T-helper 9 cell (primary cell): ENCODE measurements at regions not wholly inside any gene's neighbourhood (a gene's known extent, or its start where the extent isn't known, plus 50 kb on each side); places are given as distances from the start of the nearest gene placed in this dataset.

ENCODE experiments used
- DNase-seq: peaks from one replicate; pipeline ENCODE4 v3.0.0-alpha.2; 2020

DNA sequence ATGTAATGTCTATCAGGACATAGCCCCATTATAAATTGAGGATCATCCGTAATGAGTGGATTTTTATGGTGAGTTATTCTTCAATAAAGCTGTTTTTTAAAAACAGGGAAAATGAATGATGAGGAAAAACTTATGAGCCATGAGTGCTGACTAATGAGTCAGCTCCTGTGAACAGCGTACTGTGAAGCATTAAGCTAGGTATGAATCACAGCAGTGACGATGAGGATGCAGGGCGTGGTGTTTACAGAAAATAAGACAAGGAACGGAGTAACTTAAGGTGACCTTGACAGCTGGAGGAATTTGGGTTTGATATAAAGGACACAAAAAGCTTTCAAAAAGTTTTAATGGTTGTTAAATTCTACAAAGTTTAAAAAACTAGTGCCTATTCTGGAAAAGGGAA, 96.3 kb downstream of the FOXF2 start:
- DNase-seq, result no peak

DNA sequence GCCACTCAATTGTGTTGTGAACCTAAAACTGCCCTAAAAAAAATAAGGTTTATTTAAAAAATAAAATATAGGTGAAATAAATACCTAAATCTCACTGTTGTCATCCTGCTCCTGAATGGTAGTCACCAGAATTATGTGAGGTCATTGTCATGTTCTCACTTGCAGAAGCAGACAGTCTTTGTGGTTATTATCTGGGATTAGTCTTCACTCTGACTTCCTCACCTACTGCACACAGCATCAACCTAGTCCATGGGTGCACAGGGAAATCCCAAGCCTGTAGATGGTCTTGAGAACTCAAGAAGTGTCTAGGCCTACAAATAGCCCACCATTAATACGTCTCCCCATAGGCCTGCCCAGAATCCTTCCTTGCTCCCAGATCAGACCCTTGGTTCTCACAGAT, 97.0 kb downstream of the FOXF2 start:
- DNase-seq, result no peak

DNA sequence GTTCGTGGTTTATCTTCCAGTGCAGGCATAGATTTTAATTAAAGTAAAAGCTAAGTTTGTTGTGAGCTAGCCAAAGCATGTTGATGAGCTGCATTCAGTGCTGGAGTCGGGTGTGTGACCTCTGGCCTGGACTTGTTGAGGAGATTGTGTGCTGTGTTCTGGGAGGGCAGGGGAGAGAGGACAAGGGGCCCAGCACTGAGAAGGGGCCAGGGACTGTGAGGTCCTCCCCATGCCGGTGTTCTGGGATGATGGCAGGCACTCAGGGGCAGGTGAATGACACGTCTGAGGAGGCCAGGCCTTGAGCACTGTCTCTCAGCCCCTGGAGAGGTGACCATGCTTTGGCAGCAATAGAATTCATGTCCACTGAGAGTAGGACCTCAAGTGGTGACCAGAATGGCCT, 97.9 kb downstream of the FOXF2 start:
- DNase-seq, result no peak

DNA sequence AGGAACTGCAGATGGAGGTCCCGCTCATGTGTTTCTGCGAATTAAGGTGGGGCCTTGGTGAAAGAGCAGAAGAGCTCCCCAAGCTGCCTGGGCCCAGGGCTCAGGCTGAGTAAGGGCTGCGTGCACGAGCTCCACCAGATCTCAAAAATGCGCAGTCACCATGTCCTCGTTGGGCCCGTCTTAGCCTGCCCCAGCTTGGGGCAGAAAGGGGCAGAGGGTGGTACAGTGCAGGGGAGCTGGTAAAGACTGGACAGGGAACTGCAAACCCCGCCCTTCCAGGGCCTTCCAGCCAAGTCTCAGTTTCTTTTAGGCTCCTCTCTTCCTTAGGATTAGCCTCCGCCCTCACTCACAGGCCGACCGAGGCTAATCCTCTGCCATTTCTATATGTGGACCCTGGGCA, 101.6 kb downstream of the FOXF2 start:
- no peak for DNase-seq

DNA sequence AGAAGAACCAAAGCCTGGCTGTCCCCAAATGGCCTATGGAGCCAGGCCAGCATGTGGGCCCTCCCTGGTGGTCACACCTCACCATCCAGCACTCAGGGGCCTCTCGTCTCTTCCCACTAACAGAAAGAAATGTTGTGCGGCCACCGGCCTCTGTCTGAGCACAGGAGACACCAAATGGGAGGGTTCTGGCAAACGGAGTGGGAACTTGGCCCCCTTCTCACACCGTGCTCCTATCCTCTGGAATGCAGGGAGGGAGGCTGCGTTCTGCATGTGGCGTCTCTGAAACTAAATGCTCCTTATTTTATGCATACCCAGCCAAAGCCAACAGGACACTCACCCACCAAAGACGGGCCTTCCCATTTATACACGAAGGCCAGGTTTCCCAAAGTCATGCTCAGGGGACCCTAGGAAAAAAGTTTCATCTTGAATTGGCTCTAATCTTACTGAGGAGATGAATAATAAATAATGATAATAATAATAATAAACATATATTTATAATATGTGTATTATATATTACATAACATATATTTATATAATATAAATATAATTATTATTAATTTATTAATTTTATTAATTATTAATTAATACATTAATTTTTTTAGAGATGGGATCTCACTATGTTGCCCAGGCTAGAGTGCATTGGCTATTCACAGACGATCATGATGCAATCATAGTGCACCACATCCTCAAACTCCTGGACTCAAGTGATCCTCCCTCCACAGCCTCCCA, 102.4 kb downstream of the FOXF2 start:
- no peak for DNase-seq

GRCh38 chr6:1494671-1495070, 105.3 kb downstream of the FOXF2 start:
- no peak for DNase-seq

DNA sequence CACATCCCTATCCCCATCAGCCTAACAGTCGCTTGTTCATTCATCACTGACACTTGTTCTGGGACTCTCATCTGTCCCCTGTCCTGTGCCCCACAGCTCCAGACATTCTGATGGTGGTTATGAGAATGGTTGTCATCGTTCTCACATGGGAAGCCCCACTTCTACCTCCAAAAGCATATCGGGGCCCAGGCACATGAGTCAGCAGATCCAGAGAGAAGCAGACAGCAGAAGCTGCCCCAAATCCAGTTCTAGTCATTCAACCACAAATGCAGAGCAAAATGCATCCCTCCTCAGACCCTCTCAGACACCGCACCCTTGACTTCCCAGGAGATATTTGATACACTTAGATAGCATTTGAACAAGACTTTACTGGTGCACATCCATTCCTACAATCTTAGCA, 106.0 kb downstream of the FOXF2 start:
- DNase-seq, result no peak

DNA sequence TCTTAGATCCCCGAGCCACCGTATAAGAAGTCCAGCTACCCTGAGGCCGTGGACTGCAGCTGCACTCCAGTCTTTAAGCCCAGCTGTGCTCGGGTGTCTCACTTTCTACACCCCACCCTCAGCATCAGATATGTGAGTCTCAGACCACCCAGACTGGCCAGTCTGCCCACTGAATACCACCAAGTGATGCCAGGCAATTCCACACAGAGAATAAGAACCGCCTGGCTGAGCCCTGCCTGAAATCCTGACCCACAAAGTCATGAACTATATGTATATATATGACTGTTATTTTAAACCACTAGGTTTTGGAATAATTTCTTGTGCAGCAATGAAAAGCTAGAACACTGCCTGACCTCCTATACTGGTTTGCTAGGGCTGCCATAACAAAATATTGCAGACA, 106.7 kb downstream of the FOXF2 start:
- no peak for DNase-seq

GRCh38 chr6:1496836-1497760, 107.7 kb downstream of the FOXF2 start:
- no peak for DNase-seq

GRCh38 chr6:1497761-1498105, 108.4 kb downstream of the FOXF2 start:
- no peak for DNase-seq

GRCh38 chr6:1498491-1499113, 109.2 kb downstream of the FOXF2 start:
- no peak for DNase-seq

DNA sequence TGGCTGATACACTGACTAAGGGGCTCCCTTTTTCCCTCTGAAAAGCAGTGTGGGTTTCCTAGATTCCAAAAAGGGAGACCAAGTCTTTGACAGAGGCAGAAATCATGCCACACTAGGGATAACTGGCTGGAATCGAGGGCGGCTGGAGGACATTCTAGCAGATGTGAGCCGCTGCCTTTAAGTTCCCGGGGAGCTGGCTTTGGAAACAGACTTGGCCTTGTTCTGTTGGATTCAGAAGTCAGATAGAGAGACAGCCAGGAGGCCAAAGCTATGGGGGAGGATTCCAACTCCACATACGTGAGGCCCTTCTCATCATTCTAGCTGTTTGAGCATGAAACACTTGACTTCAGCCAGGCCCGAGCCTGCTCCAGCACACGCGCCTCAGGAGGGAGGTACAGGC, 109.9 kb upstream of the FOXC1 start:
- DNase-seq, result no peak

DNA sequence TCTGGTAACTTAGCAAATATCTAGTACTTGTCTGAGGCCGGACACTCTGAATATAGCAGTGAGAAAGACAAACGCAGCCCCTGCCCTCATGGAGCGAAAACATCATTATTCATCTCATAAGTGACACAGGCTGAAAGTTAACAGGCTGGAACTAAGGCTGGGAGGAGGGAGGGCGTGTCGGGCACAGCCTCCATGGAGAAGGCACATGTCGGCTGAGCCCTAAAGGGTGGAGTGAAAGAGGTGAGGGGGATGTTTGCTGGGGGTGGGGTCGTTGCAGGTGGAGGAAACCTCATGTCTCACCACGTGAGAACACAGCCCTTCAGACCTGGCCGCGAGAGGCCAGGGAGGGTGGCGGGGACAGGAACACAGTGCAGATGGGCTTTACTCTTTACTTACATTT, 108.8 kb upstream of the FOXC1 start:
- DNase-seq, result no peak

DNA sequence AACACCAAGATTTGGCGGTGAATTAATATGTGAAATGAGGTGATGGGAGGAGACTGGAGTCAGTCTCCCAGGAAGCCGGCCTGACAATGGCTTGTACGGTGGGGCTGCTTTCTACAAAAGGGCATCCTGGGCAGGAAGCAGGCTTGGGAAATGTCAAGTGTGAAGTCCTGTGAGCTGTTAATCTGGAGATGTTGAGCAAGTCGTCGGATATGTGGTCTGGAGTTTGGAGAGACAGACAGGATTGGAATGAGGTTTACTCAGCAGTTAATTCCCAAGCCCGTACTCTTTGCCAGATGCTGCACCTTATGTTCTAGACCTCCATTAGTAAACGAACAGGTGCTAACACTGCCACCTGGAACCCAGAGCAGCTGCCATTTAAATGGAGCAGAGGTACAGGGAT, 107.7 kb upstream of the FOXC1 start:
- no peak for DNase-seq

- no peak for DNase-seq
Observed at GRCh38 chr6:1503811-1504210, 105.9 kb upstream of the FOXC1 start.

DNA sequence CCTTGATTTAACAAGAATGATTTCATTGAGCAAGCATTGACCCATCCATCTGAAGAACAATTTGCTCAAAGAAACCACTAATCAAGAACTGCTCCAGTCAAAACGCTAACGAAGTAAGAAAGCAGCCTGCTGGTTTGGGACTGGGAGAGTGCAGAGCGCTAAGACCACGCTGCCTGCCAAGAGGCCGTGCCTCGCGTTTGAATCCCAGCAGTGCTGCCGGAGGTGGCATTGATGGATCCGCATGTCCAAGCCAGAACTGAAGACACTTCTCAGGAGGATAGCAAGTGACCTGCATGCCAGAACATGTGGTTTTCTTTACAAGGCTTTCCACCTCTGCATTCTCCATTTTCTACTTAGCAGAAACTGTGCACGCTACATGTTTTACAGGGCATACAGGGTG, 105.2 kb upstream of the FOXC1 start:
- DNase-seq, result no peak

DNA sequence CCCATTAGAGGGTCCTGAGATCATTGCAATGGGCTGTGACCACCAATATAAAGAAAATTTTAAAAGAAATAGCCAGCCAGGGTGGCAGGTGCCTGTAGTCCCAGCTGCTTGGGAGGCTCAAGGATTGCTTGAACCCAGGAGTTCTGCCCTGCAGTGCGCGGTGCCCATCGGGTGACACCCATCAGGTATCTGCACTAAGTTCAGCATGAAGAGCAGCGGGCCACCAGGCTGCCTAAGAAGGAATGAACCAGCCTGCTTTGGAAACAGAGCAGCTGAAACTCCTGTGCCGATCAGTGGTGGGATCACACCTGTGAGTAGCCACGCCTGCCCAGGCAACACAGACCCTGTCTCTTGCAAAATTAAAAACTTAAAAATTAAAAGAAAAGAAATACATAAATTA, 102.5 kb upstream of the FOXC1 start:
- DNase-seq, result no peak

DNA sequence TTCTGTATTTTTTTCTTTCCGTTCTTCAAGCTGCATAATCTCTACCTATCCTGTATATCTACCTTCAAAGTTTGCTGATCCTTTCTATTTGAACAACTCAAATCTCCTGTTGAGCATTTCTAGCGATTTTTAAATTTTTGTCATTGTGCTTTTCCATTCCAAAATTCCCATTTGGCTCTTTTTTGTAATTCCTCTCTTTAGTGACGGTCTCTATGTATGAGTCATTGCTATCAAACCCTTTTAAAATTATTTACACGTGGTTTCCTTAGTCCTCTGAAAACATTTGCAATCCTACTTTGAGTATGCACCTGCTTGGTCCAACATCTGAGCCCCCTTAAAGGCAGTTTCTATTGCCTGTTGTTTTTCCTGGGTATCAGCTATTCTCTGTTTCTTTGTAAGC, 100.5 kb upstream of the FOXC1 start:
- no peak for DNase-seq

GRCh38 chr6:1510239-1510638, 99.5 kb upstream of the FOXC1 start:
- no peak for DNase-seq

- no peak for DNase-seq
Observed at GRCh38 chr6:1513215-1513780, 96.4 kb upstream of the FOXC1 start.

GRCh38 chr6:1514078-1514477, 95.6 kb upstream of the FOXC1 start:
- DNase-seq, result no peak

DNA sequence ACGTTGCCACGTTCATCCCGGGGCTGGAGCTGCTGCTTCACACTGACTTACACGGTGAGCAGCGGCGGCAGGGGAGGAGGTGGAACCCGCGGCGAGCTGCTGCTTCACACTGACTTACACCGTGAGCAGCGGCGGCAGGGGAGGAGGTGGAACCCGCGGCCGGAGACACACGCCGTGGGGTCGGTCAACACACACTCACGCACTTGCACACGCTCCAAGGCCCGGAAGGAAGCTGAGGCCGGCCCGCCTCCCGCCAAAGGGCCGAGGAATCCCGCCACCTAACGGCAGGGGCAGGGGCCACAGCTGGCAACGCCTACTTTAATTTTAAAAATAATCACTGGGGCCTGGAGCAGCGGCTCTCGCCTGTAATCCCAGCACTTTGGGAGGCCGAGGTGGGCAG, 94.4 kb upstream of the FOXC1 start:
- no peak for DNase-seq

- no peak for DNase-seq
Observed at GRCh38 chr6:1515781-1516180, 93.9 kb upstream of the FOXC1 start.
